HG03354 (cell line): ENCODE measurements at regions not wholly inside any gene's neighbourhood (a gene's known extent, or its start where the extent isn't known, plus 50 kb on each side); places are given as distances from the start of the nearest gene placed in this dataset.

ENCODE experiments used
- ATAC-seq: cut with Tn5 transposase; IDR thresholded peaks from one replicate; pipeline ENCODE4 v1.9.1; 2021; ENCODE audit warnings: mild to moderate bottlenecking; ENCODE audit not compliant: unreplicated experiment, poor library complexity, severe bottlenecking

DNA sequence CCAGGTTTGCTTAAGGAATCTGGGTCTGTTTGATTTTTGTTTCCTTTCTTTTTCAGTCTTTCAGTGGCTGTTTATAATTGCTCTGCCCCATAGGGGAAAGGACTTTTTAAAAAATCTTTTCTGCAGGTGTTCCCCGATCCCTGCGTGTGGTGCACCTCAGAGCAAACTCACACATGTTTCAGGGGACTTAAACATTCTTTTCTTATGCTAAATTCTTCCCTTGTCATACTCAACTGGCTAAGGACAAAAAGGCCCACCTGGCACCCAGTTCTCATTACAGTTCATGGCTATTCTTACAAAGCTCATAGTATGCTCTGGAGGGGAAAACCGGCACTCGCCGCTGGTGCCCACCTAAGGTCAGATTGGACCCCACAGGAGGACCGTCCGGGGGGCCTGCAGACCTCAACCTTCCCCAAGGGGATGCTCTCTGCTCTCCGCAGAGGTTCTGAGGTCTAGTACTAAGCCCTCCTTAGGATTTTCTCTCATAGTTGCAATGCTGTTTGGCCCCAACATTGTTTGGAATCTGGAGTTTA lies 220.3 kb downstream of the HGF start:
- no peak for ATAC-seq

- ATAC-seq: no peak
Observed at GRCh38 chr7:81534996-81535395, 234.9 kb downstream of the HGF start.

GRCh38 chr7:81534446-81534845 lies 235.4 kb downstream of the HGF start:
- ATAC-seq: no peak

DNA sequence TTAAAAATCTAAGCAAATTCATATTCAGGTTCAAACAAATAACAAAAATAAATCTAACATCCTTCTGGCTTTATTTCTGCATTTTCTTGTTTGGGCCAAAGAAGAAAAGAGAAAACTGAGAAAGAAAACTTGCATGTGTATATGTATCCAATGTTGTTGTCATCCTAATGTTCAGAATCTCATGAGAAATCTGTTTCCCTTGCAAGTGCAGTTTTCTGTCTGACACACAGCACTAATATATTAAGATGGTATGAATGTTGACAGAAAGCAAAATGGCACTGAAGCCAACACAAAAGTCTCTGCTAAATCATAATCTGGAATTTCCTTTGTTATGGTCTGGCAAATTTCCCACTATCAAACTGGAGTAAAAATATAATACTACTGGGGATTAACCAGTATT lies 235.9 kb downstream of the HGF start:
- ATAC-seq: no peak

DNA sequence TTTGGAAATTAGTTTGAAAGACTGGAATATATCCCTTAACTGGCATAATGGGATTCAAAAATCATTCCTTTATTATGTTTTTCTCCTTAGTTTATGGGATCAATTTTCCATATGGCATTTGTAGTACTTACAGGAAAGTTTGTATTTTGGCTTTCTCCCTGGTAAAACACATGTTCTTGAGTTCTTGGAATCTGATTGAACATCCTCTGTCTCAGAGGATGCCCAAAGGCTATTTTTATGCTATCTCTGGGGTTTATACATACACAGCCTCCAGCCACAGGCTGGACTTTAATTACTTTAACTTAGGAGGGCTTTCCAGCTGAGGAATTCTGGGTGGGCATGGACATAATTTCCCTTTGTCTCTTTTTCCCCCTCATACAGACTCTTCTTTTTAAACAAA lies 236.4 kb downstream of the HGF start:
- ATAC-seq: no peak

DNA sequence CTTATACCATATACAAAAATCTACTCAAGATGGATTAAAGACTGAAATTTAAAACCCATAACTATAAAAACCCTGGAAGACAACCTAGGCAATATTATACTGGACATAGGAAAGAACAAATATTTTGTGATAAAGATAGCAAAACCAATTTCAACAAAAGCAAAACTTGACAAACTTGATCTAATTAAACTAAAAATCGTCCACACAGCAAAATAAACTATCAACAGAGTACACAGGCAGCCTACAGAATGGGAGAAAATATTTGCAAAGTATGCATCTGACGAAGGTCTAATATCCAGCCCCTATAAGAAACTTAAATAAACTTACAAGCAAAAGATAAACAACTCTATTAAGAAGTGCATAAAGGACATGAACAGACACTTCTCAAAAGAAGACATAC lies 240.1 kb downstream of the HGF start:
- ATAC-seq: no peak

GRCh38 chr7:81527651-81528050 lies 242.2 kb downstream of the HGF start:
- no peak for ATAC-seq

- ATAC-seq: no peak
Observed at GRCh38 chr7:81526971-81527370, 242.9 kb downstream of the HGF start.

- no peak for ATAC-seq
Observed at GRCh38 chr7:81525841-81526240, 244.0 kb downstream of the HGF start.

DNA sequence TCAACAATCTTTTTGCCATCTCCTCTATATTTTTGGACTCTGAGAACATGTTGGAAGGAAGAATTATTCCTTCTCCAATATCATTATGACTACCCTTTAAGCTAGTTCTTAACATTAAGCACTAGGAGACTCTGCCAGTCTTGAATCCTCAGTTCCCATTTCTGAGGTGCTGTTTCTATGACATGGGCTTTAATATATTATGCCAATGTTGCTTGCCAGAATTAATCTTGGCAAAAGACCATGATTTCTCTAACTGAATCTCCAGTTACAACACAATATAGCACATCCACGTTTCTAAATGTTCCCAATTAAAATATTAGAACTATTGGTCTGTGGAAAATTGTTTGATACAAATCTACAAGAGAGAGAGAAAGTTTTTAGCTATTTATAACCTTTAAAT lies 250.0 kb downstream of the HGF start:
- ATAC-seq: no peak

DNA sequence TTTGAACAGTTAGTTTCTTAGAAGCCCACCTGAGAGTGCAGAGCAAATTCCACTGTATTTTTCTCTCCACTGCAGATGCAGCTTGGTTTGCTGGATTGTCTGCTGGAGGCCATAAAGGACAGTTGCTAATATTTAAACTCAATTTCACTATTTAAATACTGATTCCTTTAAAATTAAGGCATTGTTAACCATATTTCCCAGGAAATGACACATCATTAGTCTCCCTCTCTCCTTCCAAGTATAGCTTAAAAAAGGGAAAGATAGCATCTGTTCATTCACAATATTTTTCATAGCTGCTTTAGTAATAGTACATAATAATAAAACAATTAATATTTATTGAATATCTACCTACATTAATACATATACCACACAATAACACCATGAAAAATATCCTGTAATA lies 252.9 kb downstream of the HGF start:
- ATAC-seq: no peak

DNA sequence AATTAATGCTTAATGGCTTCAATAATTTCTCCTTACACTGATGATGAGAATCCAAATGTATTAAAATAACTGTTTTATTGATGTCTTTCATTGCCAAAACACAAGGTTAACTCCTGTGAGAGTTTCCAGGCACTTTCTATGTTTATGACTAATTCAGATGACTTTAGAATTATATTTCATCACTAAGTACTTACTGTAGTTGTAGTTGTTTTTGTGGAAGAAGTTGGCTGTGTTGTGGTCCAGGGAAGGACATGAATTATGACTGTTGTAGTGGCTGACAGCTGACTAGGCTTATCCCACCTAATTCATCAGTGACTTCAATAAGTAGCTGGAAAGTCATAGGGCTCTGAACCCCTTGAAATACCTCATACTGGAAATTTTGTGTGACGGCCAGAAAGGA lies 254.8 kb downstream of the HGF start:
- ATAC-seq: no peak

DNA sequence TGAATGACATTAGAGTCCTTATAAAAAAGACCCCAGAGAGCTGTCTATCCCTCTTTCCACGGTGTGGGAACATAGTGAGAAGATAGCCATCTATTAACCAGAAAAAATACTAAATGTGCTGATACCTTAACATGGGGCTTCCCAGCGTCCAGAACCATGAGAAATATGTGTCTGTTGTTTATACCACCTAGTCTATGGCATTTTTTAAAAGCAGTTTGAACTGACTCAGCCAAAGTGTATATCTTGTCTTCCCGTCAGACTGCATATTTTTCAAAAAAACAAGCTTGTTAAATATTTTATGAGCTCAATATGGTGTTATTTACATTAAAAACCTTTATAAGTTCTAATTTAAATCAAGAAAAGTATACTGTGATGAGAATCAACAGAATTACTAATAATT lies 255.3 kb downstream of the HGF start:
- ATAC-seq: no peak

- no peak for ATAC-seq
Observed at GRCh38 chr7:81510122-81510521, 259.7 kb downstream of the HGF start.

- ATAC-seq: no peak
Observed at GRCh38 chr7:81507221-81507620, 262.6 kb downstream of the HGF start.

DNA sequence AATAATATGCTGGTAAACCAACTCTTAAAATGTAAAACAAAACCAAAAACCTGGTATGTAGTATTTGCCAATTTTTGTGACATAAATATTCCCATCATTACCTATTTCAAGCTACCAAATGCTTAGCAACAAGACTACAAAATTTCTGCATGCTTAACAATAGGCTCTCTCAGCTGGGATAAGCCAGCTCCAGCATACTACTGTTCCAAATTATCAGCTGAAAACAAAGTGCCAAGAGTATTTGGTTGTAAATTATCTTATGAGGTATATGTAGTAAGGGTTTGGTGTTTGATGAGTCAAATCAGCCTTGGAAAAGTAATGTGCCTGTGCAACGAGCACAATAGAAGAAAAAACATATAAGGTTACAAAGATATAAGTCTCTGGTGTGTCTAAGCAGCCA lies 263.2 kb downstream of the HGF start:
- ATAC-seq: no peak

- no peak for ATAC-seq
Observed at GRCh38 chr7:81503771-81504170, 266.1 kb downstream of the HGF start.

DNA sequence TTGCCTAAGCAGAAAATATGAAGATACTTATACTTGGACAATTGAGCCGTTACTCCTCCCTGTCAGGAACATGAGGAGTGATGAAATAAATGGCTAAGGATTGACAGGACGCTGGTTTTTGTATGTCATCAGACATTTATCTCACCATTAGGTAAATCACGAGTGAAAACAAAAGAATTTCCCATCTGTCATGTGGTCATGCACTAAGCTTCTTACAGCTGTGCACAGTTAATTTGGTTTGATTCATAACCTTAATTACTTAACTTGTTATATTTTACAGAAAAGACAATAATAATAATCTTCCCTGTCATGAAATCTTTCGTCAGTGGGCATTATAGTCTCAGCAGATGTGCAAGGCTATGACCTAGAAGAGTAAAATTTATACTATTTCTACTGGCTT lies 266.5 kb downstream of the HGF start:
- no peak for ATAC-seq

- ATAC-seq: no peak
Observed at GRCh38 chr7:81501220-81501619, 268.6 kb downstream of the HGF start.

DNA sequence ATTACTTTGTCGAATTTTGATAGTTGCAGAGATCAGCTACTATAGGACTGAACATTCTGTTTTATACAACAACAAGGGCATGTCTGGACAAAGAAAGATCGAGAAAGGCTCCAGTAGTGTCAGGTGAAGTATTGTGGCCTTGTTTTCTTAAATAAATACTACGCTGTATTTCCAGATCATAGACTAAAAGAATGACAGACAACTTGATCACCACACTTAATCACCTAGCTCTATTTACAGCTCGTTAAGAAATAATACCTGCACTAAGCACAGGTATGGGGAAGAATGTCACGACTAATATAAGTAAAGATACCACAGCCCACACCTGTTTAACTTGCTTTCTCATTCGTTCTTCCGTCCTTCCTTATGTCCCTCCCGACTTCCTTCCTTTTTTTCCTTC lies 269.2 kb downstream of the HGF start:
- ATAC-seq: no peak

- peak; percentile 83 for ATAC-seq
Observed at GRCh38 chr7:81499262-81500116, 270.4 kb downstream of the HGF start.

DNA sequence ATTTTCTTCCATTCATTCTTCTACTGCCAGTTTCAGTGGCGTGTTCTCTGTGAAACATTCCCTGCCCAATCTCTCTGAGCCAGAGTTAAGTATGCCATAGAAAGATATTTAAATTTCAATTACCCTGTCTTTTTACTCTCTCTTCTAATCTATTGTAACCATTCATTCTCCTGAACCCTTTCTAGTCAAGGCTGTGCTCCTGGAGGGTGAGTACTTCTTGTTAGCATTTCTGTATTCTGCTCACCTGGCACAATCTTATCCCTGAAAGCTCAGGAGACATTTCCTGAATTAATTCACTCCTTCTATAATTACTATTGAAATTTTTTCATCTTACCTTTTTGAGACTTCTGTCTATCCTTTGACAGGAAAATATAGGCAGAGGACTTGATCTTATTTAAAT lies 271.7 kb downstream of the HGF start:
- no peak for ATAC-seq
